MM.1S (cell line): ENCODE measurements at regions not wholly inside any gene's neighbourhood (a gene's known extent, or its start where the extent isn't known, plus 50 kb on each side); places are given as distances from the start of the nearest gene placed in this dataset.

ENCODE experiments used
- DNase-seq: peaks from one replicate; pipeline ENCODE4 v3.0.0-alpha.2; 2015
- H2AFZ ChIP-seq: fragments of 300-600 bp; sonication (generic); 2 replicates; pipeline ENCODE4 v1.6.0; 2016; ENCODE audit warnings: antibody characterized with exemption, low read length
- H3F3A ChIP-seq: fragments of 300-600 bp; sonication (generic); 2 replicates; pipeline ENCODE4 v1.6.1; 2016; ENCODE audit warnings: mild to moderate bottlenecking, antibody characterized with exemption, low read length, moderate library complexity, mixed read lengths; ENCODE audit not compliant: insufficient read depth
- H3K27ac ChIP-seq: fragments of 300-600 bp; sonication (generic); 2 replicates; pipeline ENCODE4 v1.5.1; 2016; ENCODE audit warnings: mild to moderate bottlenecking, low read length
- H3K27me3 ChIP-seq: fragments of 300-600 bp; sonication (generic); replicated peaks from 2 replicates; pipeline ENCODE4 v1.6.0; 2016; ENCODE audit warnings: low read length; ENCODE audit not compliant: insufficient read depth
- H3K36me3 ChIP-seq: fragments of 300-600 bp; sonication (generic); replicated peaks from 2 replicates; pipeline ENCODE4 v1.6.1; 2016; ENCODE audit warnings: mild to moderate bottlenecking, low read length, mixed read lengths; ENCODE audit not compliant: insufficient read depth
- H3K4me1 ChIP-seq: fragments of 300-600 bp; sonication (generic); 2 replicates; pipeline ENCODE4 v1.6.1; 2016; ENCODE audit warnings: low read length, mixed read lengths
- H3K4me2 ChIP-seq: fragments of 300-600 bp; sonication (generic); 2 replicates; pipeline ENCODE4 v1.6.0; 2016; ENCODE audit warnings: low read depth, low read length
- H3K4me3 ChIP-seq: fragments of 300-600 bp; sonication (generic); 2 replicates; pipeline ENCODE4 v1.5.1; 2016; ENCODE audit warnings: low read length, mixed read lengths
- H3K79me2 ChIP-seq: fragments of 300-600 bp; sonication (generic); 2 replicates; pipeline ENCODE4 v1.6.1; 2016; ENCODE audit warnings: mixed run types, low read length, mixed read lengths
- H3K9ac ChIP-seq: fragments of 300-600 bp; sonication (generic); 2 replicates; pipeline ENCODE4 v1.6.1; 2016; ENCODE audit warnings: low read length, mixed read lengths
- H3K9me2 ChIP-seq: fragments of 300-600 bp; sonication (generic); replicated peaks from 2 replicates; pipeline ENCODE4 v1.6.1; 2016; ENCODE audit warnings: mild to moderate bottlenecking, low read length, mixed read lengths; ENCODE audit not compliant: insufficient read depth
- H3K9me3 ChIP-seq: fragments of 300-600 bp; sonication (generic); replicated peaks from 2 replicates; pipeline ENCODE4 v1.6.1; 2016; ENCODE audit warnings: mild to moderate bottlenecking, low read length, mixed read lengths; ENCODE audit not compliant: insufficient read depth
- H4K20me1 ChIP-seq: fragments of 300-600 bp; sonication (generic); 2 replicates; pipeline ENCODE4 v1.6.1; 2016; ENCODE audit warnings: mild to moderate bottlenecking, low read length, moderate library complexity, mixed read lengths; ENCODE audit not compliant: insufficient read depth
- CTCF ChIP-seq: fragments of 300-600 bp; sonication (generic); IDR thresholded peaks from 2 replicates; pipeline ENCODE4 v1.5.1; 2016; ENCODE audit warnings: antibody characterized with exemption, low read length, mixed read lengths
- EZH2 ChIP-seq: fragments of 300-600 bp; sonication (generic); optimal IDR thresholded peaks from 2 replicates; pipeline ENCODE3; 2017; ENCODE audit warnings: low read depth, mild to moderate bottlenecking, antibody characterized with exemption, low read length, mixed read lengths
- EZH2phosphoT487 ChIP-seq: fragments of 300-600 bp; sonication (generic); IDR thresholded peaks from 2 replicates; pipeline ENCODE4 v1.6.1; 2018; ENCODE audit warnings: antibody characterized with exemption, low read length

- no peak overlapping the region for H2AFZ ChIP-seq
- H3K27me3 ChIP-seq: no peaks in the 10 kb centered on the region
- H4K20me1 ChIP-seq: no peaks in the 10 kb centered on the region
- no peaks in the 10 kb centered on the region for H3K9me2 ChIP-seq
- no peaks in the 10 kb centered on the region for H3K79me2 ChIP-seq
- H3F3A ChIP-seq: no peaks in the 10 kb centered on the region
- no peak for DNase-seq
- no peaks in the 10 kb centered on the region for H3K9me3 ChIP-seq
- H3K9ac ChIP-seq: no peak overlapping the region
- no peaks in the 10 kb centered on the region for H3K4me1 ChIP-seq
- no peak overlapping the region for H3K4me2 ChIP-seq
- H3K27ac ChIP-seq: no peak overlapping the region
- no peak overlapping the region for H3K4me3 ChIP-seq
- H3K36me3 ChIP-seq: no peaks in the 10 kb centered on the region
- TF ChIP-seq EZH2 (no peak), EZH2phosphoT487 (no peak), CTCF (no peak)
These were observed 157.2 kb upstream of the NFIA start for GRCh38 chr1:60924964-60925798.

- Histone ChIP-seq H3K4me1 (no peaks in the 10 kb centered on the region), H3K79me2 (no peaks in the 10 kb centered on the region), H3K27me3 (no peaks in the 10 kb centered on the region), H3F3A (no peaks in the 10 kb centered on the region), H3K9ac (no peak overlapping the region), H3K27ac (no peak overlapping the region), H3K4me2 (no peak overlapping the region), H4K20me1 (no peaks in the 10 kb centered on the region), H3K4me3 (no peak overlapping the region), H2AFZ (no peak overlapping the region), H3K9me3 (no peaks in the 10 kb centered on the region), H3K9me2 (no peaks in the 10 kb centered on the region), H3K36me3 (no peaks in the 10 kb centered on the region)
- no peak for DNase-seq
- TF ChIP-seq CTCF: no peak
- no peak for TF ChIP-seq EZH2phosphoT487
- no peak for TF ChIP-seq EZH2
These were observed 158.2 kb upstream of the NFIA start for GRCh38 chr1:60924165-60924564.

GRCh38 chr1:60923389-60924087 is 158.8 kb upstream of the NFIA start:
- no peak overlapping the region for H3K9ac ChIP-seq
- TF ChIP-seq EZH2 (no peak), EZH2phosphoT487 (no peak), CTCF (no peak)
- no peak for DNase-seq
- H3K9me2 ChIP-seq: no peaks in the 10 kb centered on the region
- no peaks in the 10 kb centered on the region for H3K9me3 ChIP-seq
- no peaks in the 10 kb centered on the region for H3K27me3 ChIP-seq
- no peak overlapping the region for H2AFZ ChIP-seq
- H4K20me1 ChIP-seq: no peaks in the 10 kb centered on the region
- H3F3A ChIP-seq: no peaks in the 10 kb centered on the region
- no peak overlapping the region for H3K4me2 ChIP-seq
- no peaks in the 10 kb centered on the region for H3K4me1 ChIP-seq
- no peaks in the 10 kb centered on the region for H3K36me3 ChIP-seq
- H3K79me2 ChIP-seq: no peaks in the 10 kb centered on the region
- no peak overlapping the region for H3K4me3 ChIP-seq
- no peak overlapping the region for H3K27ac ChIP-seq
